HCT116 (cell line): ENCODE measurements at regions not wholly inside any gene's neighbourhood (a gene's known extent, or its start where the extent isn't known, plus 50 kb on each side); places are given as distances from the start of the nearest gene placed in this dataset.

ENCODE experiments used
- SP1 ChIP-seq: IDR thresholded peaks from 2 replicates; pipeline ENCODE4 v1.6.1; 2012; ENCODE audit warnings: low read depth
- TF ChIP-seq, protein P1 (sequence below), 3 experiments: fragments of 200-600 bp in 1 of 3; sonication (generic) in 1 of 3; IDR thresholded peaks in 2 of 3; conservative IDR thresholded peaks in 1 of 3; 2 replicates each; pipeline ENCODE4 v1.5.1; 2012 to 2017; ENCODE audit warnings: low read depth in 2 of 3, low read length in 2 of 3, antibody characterized with exemption in 1 of 3, borderline replicate concordance in 1 of 3, control low read depth in 1 of 3, mild to moderate bottlenecking in 1 of 3, mixed read lengths in 1 of 3, mixed run types in 1 of 3, moderate library complexity in 1 of 3; ENCODE audit not compliant: insufficient read depth in 1 of 3

DNA sequence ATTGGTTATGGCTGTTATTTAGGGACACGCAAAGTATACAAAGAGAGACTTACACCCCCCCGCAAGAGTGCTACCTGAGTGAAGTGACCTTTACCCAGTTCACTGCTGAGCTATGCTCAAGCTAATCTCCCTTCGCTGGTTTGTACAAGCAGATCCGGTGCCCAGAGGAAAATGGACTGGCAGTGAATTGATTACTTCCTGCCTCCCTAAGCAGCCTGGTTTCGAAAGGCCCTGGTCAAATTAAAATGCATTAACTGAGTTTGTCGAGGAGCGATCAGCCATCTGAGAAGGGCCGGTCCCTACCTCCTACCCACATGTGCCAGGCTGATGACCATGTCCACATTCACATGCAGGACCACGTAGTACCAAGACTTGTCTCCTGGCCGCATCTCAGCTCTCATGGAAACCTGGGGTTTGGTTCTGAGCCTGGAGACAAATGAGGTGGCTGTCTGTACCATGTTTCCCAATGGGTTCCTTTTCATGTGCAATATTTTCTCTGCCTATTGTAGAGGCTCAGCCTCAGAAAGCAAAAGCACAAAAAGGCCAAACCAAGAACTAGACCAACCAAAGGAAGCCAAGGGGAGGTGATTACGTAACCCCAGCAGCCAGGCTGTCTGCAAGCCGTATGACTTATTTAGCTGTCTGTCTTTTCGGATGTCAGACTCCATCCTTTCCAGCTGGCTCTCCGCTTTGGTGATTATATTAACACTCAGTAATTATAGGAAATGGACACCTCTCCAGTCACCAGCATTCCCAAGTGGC is 284.7 kb upstream of the PWP1 start:
- TF ChIP-seq, protein P1, sequence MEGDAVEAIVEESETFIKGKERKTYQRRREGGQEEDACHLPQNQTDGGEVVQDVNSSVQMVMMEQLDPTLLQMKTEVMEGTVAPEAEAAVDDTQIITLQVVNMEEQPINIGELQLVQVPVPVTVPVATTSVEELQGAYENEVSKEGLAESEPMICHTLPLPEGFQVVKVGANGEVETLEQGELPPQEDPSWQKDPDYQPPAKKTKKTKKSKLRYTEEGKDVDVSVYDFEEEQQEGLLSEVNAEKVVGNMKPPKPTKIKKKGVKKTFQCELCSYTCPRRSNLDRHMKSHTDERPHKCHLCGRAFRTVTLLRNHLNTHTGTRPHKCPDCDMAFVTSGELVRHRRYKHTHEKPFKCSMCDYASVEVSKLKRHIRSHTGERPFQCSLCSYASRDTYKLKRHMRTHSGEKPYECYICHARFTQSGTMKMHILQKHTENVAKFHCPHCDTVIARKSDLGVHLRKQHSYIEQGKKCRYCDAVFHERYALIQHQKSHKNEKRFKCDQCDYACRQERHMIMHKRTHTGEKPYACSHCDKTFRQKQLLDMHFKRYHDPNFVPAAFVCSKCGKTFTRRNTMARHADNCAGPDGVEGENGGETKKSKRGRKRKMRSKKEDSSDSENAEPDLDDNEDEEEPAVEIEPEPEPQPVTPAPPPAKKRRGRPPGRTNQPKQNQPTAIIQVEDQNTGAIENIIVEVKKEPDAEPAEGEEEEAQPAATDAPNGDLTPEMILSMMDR (IDR thresholded peaks at IDR 0.05 in 2 of 3, conservative IDR thresholded peaks at IDR 0.05 in 1 of 3; ENCODE audit: borderline replicate concordance in 1 of 3, insufficient read depth in 1 of 3, low read depth in 2 of 3, low read length in 2 of 3), result no peak
- no peak for TF ChIP-seq SP1
